GM23338 (cell line): ENCODE measurements at regions not wholly inside any gene's neighbourhood (a gene's known extent, or its start where the extent isn't known, plus 50 kb on each side); places are given as distances from the start of the nearest gene placed in this dataset.

Experiments
- CREB1 ChIP-seq: fragments of 250-450 bp; sonication (Bioruptor Pico); IDR thresholded peaks from 2 replicates; pipeline ENCODE4 v1.5.0; 2020; ENCODE audit warnings: low read depth, mild to moderate bottlenecking, moderate library complexity
- EZH2 ChIP-seq: fragments of 200-600 bp; sonication (generic); IDR thresholded peaks from one replicate; pipeline ENCODE4 v1.8.0; 2017; ENCODE audit warnings: antibody characterized with exemption, mild to moderate bottlenecking, low read depth; ENCODE audit not compliant: unreplicated experiment
- EZH2phosphoT487 ChIP-seq: fragments of 200-600 bp; sonication (generic); IDR thresholded peaks from one replicate; pipeline ENCODE4 v1.8.1; 2018; ENCODE audit warnings: antibody characterized with exemption; ENCODE audit not compliant: unreplicated experiment
- JUNB ChIP-seq: IDR thresholded peaks from one replicate; pipeline ENCODE4 v1.6.1; 2016; ENCODE audit warnings: antibody characterized with exemption; ENCODE audit not compliant: unreplicated experiment
- NANOG ChIP-seq: IDR thresholded peaks from 2 replicates; pipeline ENCODE4 v1.6.1; 2016; ENCODE audit warnings: antibody characterized with exemption, borderline replicate concordance
- POLR2AphosphoS5 ChIP-seq: IDR thresholded peaks from 2 replicates; pipeline ENCODE4 v1.6.1; 2016; ENCODE audit warnings: antibody characterized with exemption, low read depth
- STAT1 ChIP-seq: IDR thresholded peaks from one replicate; pipeline ENCODE4 v1.6.1; 2016; ENCODE audit warnings: antibody characterized with exemption; ENCODE audit not compliant: unreplicated experiment
- ZNF114 ChIP-seq: fragments of 250-450 bp; sonication (Bioruptor Pico); IDR thresholded peaks from 2 replicates; pipeline ENCODE4 v1.5.0; 2020; ENCODE audit warnings: mild to moderate bottlenecking, moderate library complexity
- ZNF331 ChIP-seq: fragments of 250-450 bp; sonication (Bioruptor Pico); IDR thresholded peaks from 2 replicates; pipeline ENCODE4 v1.5.0; 2020; ENCODE audit warnings: low read depth, mild to moderate bottlenecking, moderate library complexity
- TF ChIP-seq, protein P1 (sequence below), 2 experiments: fragments of 200-600 bp in 1 of 2; sonication (generic) in 1 of 2; conservative IDR thresholded peaks; 2 replicates each; pipeline versions ENCODE4 v1.5.1 to v1.6.1; 2016 to 2017; ENCODE audit warnings: antibody characterized with exemption in 2 of 2, low read depth in 2 of 2, mild to moderate bottlenecking in 2 of 2, moderate library complexity in 1 of 2
- TF ChIP-seq, protein P2 (sequence below): IDR thresholded peaks from 2 replicates; pipeline ENCODE4 v1.6.1; 2016; ENCODE audit warnings: antibody characterized with exemption
- TF ChIP-seq, protein P3 (sequence below): IDR thresholded peaks from one replicate; pipeline ENCODE4 v1.6.1; 2018; ENCODE audit warnings: antibody characterized with exemption; ENCODE audit not compliant: unreplicated experiment
- TF ChIP-seq, protein P4 (sequence below): fragments of 250-450 bp; sonication (Bioruptor Pico); IDR thresholded peaks from 2 replicates; pipeline ENCODE4 v1.5.0; 2020; ENCODE audit warnings: mild to moderate bottlenecking, moderate library complexity

DNA sequence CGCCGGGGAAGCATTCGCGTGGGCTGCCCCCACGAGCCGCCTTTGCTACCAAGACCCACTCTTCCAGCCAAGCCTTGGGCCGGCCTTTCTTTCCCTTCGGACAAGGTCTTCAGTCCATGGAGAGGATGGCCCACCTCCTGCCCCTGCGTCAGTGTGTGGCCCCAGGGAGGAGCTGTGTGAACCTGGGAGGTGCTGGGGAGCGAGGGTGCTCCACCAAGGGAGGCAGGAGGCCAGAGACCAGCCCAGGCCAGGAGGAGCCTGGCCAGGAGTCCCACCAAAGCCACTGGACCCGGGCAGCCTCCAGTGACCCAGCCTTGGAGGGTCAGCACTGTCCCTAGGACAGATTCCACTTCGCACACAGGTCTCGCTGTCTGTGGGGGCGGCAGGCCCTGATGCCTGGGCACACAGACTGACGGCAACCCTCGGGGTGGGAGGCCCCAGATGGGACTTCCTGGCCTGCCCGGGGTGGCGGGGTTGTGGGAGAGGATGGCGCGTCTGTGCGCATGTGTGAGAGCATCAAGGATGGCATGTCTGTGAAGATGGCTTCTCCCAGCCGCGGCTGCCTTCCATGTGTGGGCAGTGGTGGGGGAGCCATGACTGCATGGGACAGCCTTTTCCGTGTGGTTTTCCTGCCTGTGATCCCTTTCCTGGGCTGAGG, 113.3 kb upstream of the LPCAT1 start:
- TF ChIP-seq, protein P1, sequence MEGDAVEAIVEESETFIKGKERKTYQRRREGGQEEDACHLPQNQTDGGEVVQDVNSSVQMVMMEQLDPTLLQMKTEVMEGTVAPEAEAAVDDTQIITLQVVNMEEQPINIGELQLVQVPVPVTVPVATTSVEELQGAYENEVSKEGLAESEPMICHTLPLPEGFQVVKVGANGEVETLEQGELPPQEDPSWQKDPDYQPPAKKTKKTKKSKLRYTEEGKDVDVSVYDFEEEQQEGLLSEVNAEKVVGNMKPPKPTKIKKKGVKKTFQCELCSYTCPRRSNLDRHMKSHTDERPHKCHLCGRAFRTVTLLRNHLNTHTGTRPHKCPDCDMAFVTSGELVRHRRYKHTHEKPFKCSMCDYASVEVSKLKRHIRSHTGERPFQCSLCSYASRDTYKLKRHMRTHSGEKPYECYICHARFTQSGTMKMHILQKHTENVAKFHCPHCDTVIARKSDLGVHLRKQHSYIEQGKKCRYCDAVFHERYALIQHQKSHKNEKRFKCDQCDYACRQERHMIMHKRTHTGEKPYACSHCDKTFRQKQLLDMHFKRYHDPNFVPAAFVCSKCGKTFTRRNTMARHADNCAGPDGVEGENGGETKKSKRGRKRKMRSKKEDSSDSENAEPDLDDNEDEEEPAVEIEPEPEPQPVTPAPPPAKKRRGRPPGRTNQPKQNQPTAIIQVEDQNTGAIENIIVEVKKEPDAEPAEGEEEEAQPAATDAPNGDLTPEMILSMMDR (conservative IDR thresholded peaks at IDR 0.05; ENCODE audit: low read depth in 2 of 2), result no peak
- TF ChIP-seq CREB1 (CRISPR knock-in tag) (no peak), EZH2phosphoT487 (no peak), POLR2AphosphoS5 (no peak), EZH2 (no peak), JUNB (no peak), NANOG (no peak), ZNF114 (no peak), ZNF331 (CRISPR knock-in tag) (no peak), STAT1 (no peak)
- TF ChIP-seq, protein P2, sequence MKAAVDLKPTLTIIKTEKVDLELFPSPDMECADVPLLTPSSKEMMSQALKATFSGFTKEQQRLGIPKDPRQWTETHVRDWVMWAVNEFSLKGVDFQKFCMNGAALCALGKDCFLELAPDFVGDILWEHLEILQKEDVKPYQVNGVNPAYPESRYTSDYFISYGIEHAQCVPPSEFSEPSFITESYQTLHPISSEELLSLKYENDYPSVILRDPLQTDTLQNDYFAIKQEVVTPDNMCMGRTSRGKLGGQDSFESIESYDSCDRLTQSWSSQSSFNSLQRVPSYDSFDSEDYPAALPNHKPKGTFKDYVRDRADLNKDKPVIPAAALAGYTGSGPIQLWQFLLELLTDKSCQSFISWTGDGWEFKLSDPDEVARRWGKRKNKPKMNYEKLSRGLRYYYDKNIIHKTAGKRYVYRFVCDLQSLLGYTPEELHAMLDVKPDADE, result no peak
- TF ChIP-seq, protein P3, sequence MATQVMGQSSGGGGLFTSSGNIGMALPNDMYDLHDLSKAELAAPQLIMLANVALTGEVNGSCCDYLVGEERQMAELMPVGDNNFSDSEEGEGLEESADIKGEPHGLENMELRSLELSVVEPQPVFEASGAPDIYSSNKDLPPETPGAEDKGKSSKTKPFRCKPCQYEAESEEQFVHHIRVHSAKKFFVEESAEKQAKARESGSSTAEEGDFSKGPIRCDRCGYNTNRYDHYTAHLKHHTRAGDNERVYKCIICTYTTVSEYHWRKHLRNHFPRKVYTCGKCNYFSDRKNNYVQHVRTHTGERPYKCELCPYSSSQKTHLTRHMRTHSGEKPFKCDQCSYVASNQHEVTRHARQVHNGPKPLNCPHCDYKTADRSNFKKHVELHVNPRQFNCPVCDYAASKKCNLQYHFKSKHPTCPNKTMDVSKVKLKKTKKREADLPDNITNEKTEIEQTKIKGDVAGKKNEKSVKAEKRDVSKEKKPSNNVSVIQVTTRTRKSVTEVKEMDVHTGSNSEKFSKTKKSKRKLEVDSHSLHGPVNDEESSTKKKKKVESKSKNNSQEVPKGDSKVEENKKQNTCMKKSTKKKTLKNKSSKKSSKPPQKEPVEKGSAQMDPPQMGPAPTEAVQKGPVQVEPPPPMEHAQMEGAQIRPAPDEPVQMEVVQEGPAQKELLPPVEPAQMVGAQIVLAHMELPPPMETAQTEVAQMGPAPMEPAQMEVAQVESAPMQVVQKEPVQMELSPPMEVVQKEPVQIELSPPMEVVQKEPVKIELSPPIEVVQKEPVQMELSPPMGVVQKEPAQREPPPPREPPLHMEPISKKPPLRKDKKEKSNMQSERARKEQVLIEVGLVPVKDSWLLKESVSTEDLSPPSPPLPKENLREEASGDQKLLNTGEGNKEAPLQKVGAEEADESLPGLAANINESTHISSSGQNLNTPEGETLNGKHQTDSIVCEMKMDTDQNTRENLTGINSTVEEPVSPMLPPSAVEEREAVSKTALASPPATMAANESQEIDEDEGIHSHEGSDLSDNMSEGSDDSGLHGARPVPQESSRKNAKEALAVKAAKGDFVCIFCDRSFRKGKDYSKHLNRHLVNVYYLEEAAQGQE, result no peak
- TF ChIP-seq, protein P4, sequence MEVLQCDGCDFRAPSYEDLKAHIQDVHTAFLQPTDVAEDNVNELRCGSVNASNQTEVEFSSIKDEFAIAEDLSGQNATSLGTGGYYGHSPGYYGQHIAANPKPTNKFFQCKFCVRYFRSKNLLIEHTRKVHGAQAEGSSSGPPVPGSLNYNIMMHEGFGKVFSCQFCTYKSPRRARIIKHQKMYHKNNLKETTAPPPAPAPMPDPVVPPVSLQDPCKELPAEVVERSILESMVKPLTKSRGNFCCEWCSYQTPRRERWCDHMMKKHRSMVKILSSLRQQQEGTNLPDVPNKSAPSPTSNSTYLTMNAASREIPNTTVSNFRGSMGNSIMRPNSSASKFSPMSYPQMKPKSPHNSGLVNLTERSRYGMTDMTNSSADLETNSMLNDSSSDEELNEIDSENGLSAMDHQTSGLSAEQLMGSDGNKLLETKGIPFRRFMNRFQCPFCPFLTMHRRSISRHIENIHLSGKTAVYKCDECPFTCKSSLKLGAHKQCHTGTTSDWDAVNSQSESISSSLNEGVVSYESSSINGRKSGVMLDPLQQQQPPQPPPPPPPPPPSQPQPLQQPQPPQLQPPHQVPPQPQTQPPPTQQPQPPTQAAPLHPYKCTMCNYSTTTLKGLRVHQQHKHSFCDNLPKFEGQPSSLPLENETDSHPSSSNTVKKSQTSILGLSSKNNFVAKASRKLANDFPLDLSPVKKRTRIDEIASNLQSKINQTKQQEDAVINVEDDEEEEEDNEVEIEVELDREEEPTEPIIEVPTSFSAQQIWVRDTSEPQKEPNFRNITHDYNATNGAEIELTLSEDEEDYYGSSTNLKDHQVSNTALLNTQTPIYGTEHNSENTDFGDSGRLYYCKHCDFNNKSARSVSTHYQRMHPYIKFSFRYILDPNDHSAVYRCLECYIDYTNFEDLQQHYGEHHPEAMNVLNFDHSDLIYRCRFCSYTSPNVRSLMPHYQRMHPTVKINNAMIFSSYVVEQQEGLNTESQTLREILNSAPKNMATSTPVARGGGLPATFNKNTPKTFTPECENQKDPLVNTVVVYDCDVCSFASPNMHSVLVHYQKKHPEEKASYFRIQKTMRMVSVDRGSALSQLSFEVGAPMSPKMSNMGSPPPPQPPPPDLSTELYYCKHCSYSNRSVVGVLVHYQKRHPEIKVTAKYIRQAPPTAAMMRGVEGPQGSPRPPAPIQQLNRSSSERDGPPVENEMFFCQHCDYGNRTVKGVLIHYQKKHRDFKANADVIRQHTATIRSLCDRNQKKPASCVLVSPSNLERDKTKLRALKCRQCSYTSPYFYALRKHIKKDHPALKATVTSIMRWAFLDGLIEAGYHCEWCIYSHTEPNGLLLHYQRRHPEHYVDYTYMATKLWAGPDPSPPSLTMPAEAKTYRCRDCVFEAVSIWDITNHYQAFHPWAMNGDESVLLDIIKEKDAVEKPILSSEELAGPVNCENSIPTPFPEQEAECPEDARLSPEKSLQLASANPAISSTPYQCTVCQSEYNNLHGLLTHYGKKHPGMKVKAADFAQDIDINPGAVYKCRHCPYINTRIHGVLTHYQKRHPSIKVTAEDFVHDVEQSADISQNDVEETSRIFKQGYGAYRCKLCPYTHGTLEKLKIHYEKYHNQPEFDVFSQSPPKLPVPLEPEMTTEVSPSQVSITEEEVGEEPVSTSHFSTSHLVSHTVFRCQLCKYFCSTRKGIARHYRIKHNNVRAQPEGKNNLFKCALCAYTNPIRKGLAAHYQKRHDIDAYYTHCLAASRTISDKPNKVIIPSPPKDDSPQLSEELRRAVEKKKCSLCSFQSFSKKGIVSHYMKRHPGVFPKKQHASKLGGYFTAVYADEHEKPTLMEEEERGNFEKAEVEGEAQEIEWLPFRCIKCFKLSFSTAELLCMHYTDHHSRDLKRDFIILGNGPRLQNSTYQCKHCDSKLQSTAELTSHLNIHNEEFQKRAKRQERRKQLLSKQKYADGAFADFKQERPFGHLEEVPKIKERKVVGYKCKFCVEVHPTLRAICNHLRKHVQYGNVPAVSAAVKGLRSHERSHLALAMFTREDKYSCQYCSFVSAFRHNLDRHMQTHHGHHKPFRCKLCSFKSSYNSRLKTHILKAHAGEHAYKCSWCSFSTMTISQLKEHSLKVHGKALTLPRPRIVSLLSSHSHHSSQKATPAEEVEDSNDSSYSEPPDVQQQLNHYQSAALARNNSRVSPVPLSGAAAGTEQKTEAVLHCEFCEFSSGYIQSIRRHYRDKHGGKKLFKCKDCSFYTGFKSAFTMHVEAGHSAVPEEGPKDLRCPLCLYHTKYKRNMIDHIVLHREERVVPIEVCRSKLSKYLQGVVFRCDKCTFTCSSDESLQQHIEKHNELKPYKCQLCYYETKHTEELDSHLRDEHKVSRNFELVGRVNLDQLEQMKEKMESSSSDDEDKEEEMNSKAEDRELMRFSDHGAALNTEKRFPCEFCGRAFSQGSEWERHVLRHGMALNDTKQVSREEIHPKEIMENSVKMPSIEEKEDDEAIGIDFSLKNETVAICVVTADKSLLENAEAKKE (CRISPR knock-in tag), result no peak
